ENCODE measurements at regions not wholly inside any gene's neighbourhood (a gene's known extent, or its start where the extent isn't known, plus 50 kb on each side); places are given as distances from the start of the nearest gene placed in this dataset.

GRCh38 chr15:97124790-97125189, 794.3 kb downstream of the NR2F2 start:
- no peak for DNase-seq
- no peaks in the 10 kb centered on the region for H3K36me3 ChIP-seq
- no peaks in the 10 kb centered on the region for H3K4me1 ChIP-seq
- no peak overlapping the region for H3K27ac ChIP-seq
- H3K4me3 ChIP-seq, result no peak overlapping the region
- ATAC-seq, result no peak
- no peak for TF ChIP-seq CTCF (IDR thresholded peaks at IDR 0.05)
- no peaks in the 10 kb centered on the region for H3K27me3 ChIP-seq (ENCODE audit: low read depth)
- intact Hi-C loops (cut with DNase I), result no loop called here
- no peaks in the 10 kb centered on the region for H3K9me3 ChIP-seq

- no peak overlapping the region for H3K27ac ChIP-seq
- no peak for TF ChIP-seq CTCF (IDR thresholded peaks at IDR 0.05)
- H3K4me1 ChIP-seq, result no peaks in the 10 kb centered on the region
- intact Hi-C loops (cut with DNase I), result no loop called here
- no peaks in the 10 kb centered on the region for H3K9me3 ChIP-seq
- DNase-seq, result no peak
- H3K36me3 ChIP-seq, result no peaks in the 10 kb centered on the region
- H3K4me3 ChIP-seq, result no peak overlapping the region
- ATAC-seq, result no peak
- H3K27me3 ChIP-seq (ENCODE audit: low read depth), result no peaks in the 10 kb centered on the region
Observed at GRCh38 chr15:97126553-97127233, 796.2 kb downstream of the NR2F2 start.

- intact Hi-C loops (cut with DNase I), result no loop called here
- Histone ChIP-seq H3K9me3 (no peaks in the 10 kb centered on the region), H3K27ac (no peak overlapping the region), H3K4me1 (no peaks in the 10 kb centered on the region), H3K4me3 (no peak overlapping the region), H3K27me3 (ENCODE audit: low read depth) (no peaks in the 10 kb centered on the region), H3K36me3 (no peaks in the 10 kb centered on the region)
- TF ChIP-seq CTCF (IDR thresholded peaks at IDR 0.05), result no peak
- DNase-seq (no peak), ATAC-seq (no peak)
Observed at GRCh38 chr15:97129674-97130073, 799.2 kb downstream of the NR2F2 start.

- intact Hi-C loops (cut with DNase I), result no loop called here
Observed at GRCh38 chr15:97140216-97140615, 809.7 kb downstream of the NR2F2 start.

GRCh38 chr15:97141360-97141759, 810.9 kb downstream of the NR2F2 start:
- intact Hi-C loops (cut with DNase I), result no loop called here
- H3K36me3 ChIP-seq, result no peaks in the 10 kb centered on the region
- no peaks in the 10 kb centered on the region for H3K9me3 ChIP-seq
- no peak overlapping the region for H3K27ac ChIP-seq
- no peak overlapping the region for H3K4me3 ChIP-seq
- no peak for TF ChIP-seq CTCF (IDR thresholded peaks at IDR 0.05)
- no peak for DNase-seq
- ATAC-seq, result no peak
- H3K27me3 ChIP-seq (ENCODE audit: low read depth), result no peaks in the 10 kb centered on the region
- H3K4me1 ChIP-seq, result no peaks in the 10 kb centered on the region

More at GRCh38 chr15:97140216-97140615, 809.7 kb downstream of the NR2F2 start:
- no peak for TF ChIP-seq CTCF (IDR thresholded peaks at IDR 0.05)
- Histone ChIP-seq H3K36me3 (no peaks in the 10 kb centered on the region), H3K4me1 (no peaks in the 10 kb centered on the region), H3K4me3 (no peak overlapping the region), H3K27ac (no peak overlapping the region), H3K27me3 (ENCODE audit: low read depth) (no peaks in the 10 kb centered on the region), H3K9me3 (no peaks in the 10 kb centered on the region)
- no peak for DNase-seq
- ATAC-seq, result no peak
